Peyer's patch (tissue), 4 donors: ENCODE measurements at regions not wholly inside any gene's neighbourhood (a gene's known extent, or its start where the extent isn't known, plus 50 kb on each side); places are given as distances from the start of the nearest gene placed in this dataset.

Source experiments
- POLR2A ChIP-seq, 2 donors: fragments of 450-650 bp; IDR thresholded peaks; one replicate each; pipeline ENCODE4 v1.5.1; 2017; ENCODE audit warnings: antibody characterized with exemption in 2 of 2, mild to moderate bottlenecking in 2 of 2, moderate library complexity in 2 of 2
- TF ChIP-seq, protein P1 (sequence below), 6 experiments: fragments of 450-650 bp in 4 of 6; fragments of 200-600 bp in 2 of 6; sonication (generic) in 1 of 6; IDR thresholded peaks; one replicate each; pipeline ENCODE4 v1.5.1; 2017 to 2019; ENCODE audit warnings: antibody characterized with exemption in 6 of 6, mild to moderate bottlenecking in 3 of 6, moderate library complexity in 1 of 6

GRCh38 chr5:114185274-114185673 is 176.6 kb upstream of the KCNN2 start:
- TF ChIP-seq, protein P1, sequence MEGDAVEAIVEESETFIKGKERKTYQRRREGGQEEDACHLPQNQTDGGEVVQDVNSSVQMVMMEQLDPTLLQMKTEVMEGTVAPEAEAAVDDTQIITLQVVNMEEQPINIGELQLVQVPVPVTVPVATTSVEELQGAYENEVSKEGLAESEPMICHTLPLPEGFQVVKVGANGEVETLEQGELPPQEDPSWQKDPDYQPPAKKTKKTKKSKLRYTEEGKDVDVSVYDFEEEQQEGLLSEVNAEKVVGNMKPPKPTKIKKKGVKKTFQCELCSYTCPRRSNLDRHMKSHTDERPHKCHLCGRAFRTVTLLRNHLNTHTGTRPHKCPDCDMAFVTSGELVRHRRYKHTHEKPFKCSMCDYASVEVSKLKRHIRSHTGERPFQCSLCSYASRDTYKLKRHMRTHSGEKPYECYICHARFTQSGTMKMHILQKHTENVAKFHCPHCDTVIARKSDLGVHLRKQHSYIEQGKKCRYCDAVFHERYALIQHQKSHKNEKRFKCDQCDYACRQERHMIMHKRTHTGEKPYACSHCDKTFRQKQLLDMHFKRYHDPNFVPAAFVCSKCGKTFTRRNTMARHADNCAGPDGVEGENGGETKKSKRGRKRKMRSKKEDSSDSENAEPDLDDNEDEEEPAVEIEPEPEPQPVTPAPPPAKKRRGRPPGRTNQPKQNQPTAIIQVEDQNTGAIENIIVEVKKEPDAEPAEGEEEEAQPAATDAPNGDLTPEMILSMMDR (IDR thresholded peaks at IDR 0.05): no peak
- TF ChIP-seq POLR2A (IDR thresholded peaks at IDR 0.05): no peak
